Activated CD4-positive, alpha-beta T cell treated with anti-CD3 and anti-CD28 coated beads, Interleukin-2, amount 50 U/mL, for 1 hour (primary cell): ENCODE measurements at regions not wholly inside any gene's neighbourhood (a gene's known extent, or its start where the extent isn't known, plus 50 kb on each side); places are given as distances from the start of the nearest gene placed in this dataset.

Experiments
- DNase-seq: peaks from one replicate; pipeline ENCODE4 v3.0.0-alpha.2; 2020

DNA sequence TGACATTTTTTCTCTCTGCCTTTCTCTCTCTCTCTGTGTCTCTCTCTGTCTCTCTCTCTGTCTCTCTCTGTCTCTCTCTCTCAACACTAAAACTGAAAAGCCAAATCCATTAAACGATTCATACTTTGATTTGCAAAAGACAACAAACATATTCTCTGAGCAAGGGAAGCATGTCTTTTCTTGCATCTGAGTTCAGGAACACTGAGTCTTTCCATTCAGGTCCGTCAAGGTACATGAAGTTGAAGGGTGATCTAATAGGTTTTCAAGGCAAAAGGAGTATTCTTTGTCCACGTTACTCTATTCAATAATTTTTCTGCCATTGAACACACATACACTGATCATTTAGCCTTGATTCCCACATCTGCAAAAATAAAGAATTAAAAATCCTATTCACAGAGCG lies 900.9 kb downstream of the BCL11B start:
- DNase-seq = no peak

DNA sequence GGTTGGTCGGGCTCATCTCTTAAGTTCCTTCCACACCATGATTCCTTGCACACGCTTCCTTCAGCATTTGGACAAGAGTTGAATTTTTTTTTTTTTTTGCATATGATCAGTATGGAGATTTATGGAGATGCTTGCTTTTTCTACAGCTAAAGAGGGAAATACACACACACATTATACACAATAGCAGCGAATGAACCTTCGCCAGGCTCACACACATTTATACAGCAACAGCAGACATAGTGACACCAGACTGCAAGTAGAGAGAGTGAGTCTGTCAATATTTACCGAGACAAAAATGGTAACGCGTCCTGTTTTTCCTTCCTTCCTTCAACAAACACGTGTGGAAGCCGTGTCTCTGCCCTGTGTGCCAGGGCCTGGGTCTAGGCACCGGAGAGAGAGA lies 897.9 kb downstream of the BCL11B start:
- DNase-seq = no peak

GRCh38 chr14:98375566-98375965 lies 896.4 kb downstream of the BCL11B start:
- no peak for DNase-seq

DNA sequence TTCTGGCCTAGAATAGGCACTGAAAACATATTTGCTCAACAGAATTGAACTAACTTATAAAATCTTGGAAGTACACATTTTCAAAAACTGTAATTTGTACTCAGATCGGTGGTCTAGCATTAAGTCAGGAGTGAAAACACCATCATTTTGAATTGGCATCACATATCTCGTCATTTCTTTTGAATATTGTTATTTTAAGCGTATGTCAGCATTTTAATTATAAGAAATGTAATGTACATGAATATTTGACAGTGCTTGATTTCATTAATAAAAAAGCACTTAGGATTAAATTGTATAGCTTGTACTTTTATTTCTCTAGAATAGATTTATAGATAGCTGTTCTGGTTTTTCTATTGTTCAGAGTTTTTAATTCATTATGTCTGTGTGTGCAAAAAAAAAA lies 892.2 kb downstream of the BCL11B start:
- no peak for DNase-seq

GRCh38 chr14:98382662-98383061 lies 889.3 kb downstream of the BCL11B start:
- DNase-seq = no peak

GRCh38 chr14:98385851-98386250 lies 886.1 kb downstream of the BCL11B start:
- DNase-seq = no peak

DNA sequence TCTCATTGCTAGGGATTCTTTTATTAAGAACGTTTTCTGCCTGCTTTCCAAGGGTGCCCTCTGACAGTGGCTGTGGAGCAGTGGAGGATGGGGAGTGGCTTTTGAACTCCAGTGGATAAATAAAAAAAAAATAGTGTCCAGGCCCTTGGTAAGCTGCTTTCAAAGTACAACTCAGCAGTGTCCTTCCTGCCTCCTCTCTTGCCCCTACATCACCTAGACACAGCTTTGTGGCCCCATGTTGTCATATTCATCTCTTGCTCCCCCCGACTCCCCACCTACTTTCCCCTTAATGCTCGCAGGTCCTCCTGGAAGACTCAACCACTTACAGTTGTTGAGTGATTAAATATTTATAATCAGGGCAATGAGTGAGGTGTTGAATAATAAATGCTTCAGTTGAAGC lies 880.9 kb downstream of the BCL11B start:
- no peak for DNase-seq

GRCh38 chr14:98393527-98393926 lies 878.5 kb downstream of the BCL11B start:
- no peak for DNase-seq

DNA sequence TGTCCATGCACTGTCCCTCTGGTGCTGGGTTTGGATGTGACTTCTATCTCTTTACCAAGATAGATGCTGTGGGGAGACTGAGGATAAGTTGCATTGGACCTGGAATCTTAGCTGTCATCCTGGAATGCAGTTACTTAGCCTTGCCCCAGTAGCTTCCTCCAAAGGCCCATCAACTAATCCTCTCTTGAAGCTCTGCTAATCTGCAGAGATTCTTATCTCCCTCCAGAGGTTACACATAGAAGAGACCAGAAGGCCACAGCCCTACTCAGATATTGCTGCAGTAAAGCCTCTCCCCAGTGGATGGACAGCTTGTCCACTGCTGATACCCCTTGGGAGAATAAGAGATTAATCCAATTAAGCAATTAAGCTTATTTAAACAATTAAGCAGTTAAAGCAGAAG lies 867.2 kb downstream of the BCL11B start:
- DNase-seq = no peak

- DNase-seq = no peak
Observed at GRCh38 chr14:98408024-98408555, 863.9 kb downstream of the BCL11B start.

- DNase-seq = no peak
Observed at GRCh38 chr14:98408713-98409112, 863.3 kb downstream of the BCL11B start.

DNA sequence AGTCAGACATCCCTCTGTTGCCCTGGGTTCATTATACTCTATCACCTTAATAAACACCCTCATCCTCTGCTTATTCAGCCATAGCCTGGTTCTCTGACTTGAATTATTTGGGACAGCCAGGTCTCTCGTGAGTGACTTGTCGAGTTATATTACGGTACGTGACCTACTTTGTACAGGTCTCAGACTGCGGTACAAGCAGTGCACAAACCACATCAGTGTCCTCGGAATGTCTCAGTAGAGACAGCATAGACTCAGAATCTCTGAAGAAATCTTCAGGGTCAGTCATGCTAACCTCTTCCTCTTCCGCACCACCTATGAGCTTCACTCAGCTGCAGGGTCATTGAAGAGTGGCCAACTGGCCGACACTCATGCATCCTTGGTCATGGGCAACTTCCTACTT lies 860.8 kb downstream of the BCL11B start:
- no peak for DNase-seq

DNA sequence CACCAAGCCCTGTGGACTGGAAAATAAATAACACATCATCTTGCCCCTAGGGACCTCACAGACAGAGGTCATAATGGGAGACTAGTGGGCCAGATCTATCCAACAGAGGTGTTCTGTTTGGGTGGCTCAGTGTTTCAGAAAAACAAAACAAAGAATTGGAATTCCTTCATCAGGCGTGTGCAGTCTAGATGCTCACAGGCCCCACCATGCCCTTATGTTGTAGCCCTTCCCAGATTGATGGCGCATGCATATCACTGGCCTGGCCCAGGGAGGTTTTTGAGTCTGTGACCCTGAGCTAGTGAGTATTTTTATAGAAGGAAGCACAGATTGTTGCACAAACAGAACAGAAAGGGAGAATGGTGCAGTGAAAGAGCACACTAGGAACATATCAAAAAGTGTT lies 859.6 kb downstream of the BCL11B start:
- DNase-seq = no peak

DNA sequence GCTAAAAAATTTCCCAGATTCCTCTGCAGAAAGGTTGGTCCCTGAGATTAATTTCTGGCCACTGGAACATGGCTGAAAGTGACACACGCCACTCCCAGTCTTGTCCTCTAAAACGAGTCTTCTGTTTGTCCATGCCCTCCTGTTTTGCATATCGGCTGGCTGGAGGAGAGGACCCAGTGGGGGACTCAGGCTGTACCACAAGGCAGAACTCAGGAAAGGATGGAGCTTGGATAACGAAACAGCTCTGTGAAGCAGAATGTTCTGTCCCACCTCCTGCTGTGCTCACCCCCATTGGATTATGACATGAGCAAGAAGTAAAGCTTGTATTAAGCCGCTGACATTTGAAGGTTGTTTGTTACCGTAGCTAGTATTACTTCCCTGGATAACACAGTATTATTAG lies 856.2 kb downstream of the BCL11B start:
- no peak for DNase-seq

- no peak for DNase-seq
Observed at GRCh38 chr14:98417001-98417400, 855.0 kb downstream of the BCL11B start.

- DNase-seq = no peak
Observed at GRCh38 chr14:98428483-98428994, 843.5 kb downstream of the BCL11B start.

GRCh38 chr14:98433436-98433835 lies 838.6 kb downstream of the BCL11B start:
- no peak for DNase-seq

DNA sequence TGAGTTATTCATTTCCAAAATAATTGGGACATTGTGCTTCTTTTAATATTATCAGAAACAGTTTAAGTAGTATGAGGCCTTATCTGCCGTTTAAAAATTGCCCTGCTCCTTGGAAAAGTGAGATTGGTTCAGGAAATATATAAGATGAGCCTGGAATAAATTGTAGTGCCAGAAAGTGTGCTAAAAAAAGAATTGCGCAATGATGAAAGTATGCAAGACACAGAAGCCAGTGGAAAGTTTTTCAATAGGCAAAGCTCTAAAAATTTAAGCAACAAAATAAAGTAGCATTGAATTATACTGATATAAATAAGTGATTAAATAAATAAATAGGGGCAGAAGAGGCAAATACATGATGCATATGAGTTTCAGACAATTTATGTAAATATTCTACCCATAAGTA lies 834.9 kb downstream of the BCL11B start:
- DNase-seq = no peak

DNA sequence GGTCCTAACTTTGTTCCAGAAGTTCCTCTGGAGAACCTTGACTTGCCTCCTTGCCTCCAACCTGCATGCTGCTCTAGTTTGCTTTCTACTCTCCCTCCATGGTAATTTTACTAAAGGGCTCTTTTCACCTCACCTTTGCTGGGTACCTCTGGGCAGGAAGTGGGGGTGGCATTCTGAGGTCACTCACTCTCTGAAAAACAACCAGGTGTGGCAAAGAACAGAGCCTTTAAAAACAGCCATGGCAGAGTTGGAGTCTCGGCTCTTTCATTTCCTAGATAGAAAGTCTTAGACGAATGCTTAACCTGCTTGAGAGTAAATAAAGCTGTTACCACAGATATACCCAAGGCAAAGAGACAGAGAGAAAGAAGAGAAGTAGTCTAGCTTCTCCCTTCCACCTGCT lies 827.9 kb downstream of the BCL11B start:
- peak; percentile 32 for DNase-seq

GRCh38 chr14:98445718-98446117 lies 826.3 kb downstream of the BCL11B start:
- no peak for DNase-seq

DNA sequence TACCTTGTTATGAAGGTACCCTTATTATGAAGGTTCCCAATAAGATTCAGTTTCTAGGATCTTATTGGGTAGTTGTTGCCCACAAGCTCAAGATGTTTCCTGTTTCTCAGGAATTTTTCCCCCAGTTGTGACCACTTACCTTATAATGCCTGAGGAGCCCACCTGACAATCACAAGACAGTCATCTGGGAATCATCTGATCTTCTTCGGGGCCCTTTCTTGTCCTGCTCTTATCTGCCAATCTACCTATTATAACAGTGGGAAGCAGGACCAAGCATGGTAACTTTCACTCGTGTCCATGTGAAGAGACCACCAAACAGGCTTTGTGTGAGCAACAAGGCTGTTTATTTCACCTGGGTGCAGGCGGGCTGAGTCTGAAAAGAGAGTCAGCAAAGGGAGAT lies 825.5 kb downstream of the BCL11B start:
- no peak for DNase-seq

DNA sequence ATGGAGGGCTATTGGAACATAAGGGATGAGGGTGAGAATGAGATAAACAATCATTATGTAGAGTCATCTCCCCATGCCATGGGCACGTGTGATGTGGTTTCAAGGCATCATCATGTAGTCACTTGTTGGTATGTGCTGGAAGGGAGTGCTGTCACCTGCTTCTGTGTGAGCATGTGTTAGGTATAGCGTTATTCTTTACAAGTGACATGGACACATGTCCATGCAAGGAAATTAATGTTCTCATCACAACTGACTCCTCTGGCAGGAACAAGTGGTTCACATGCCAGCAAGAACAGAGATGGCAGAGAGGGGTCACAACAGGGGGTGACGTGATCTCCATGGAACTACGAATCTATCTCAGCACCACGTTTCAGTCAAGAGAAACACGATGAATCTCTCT lies 815.8 kb downstream of the BCL11B start:
- no peak for DNase-seq

GRCh38 chr14:98458702-98459101 lies 813.3 kb downstream of the BCL11B start:
- DNase-seq = no peak

- DNase-seq = no peak
Observed at GRCh38 chr14:98462908-98463307, 809.1 kb downstream of the BCL11B start.

- no peak for DNase-seq
Observed at GRCh38 chr14:98466807-98467206, 805.2 kb downstream of the BCL11B start.

DNA sequence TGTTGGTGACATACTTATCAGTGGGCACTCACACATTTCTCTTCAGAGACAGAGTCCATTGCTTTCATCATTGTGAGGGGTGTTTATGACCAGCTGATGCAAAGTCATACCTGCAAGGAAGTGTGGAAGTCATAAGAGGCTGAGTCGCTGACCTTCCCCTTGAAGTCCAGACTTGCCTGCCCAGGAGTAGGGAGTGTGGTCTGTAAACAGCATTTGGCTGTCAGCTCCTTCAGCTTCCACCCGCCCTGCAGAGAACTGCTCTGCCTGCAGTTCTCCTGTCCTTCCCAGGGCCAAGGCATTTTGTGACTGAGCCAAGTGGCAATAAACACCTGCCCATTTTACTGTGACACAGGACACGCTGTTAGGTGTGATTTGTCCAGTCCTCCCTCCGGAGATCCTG lies 801.3 kb downstream of the BCL11B start:
- DNase-seq = no peak
